K562 (cell line): ENCODE measurements at regions not wholly inside any gene's neighbourhood (a gene's known extent, or its start where the extent isn't known, plus 50 kb on each side); places are given as distances from the start of the nearest gene placed in this dataset.

Experiments
- ATAC-seq: fragments of 200-7000 bp; cut with Tn5 transposase; 3 replicates; pipeline ENCODE4 v1.9.1; 2020; ENCODE audit warnings: moderate library complexity
- BruUV-seq: library from RNA; stranded (reverse); fragments of 400-500 nt; replicated peaks from 2 replicates; lab custom pipeline; 2021; lab: Mats Ljungman, UMichigan
- CTCF ChIA-PET: fragments of 300-600 bp; formaldehyde crosslinking; extraction: SDS; loops from one replicate; lab custom pipeline; 2021; ENCODE audit warnings: low intra/inter-chr PET ratio; lab: Yijun Ruan, JAX
- POLR2A ChIA-PET: fragments of 300-600, 350-650 bp; sonication (Branson Sonifier 250); formaldehyde crosslinking; extraction: SDS; loops from one replicate; lab custom pipeline; 2021; ENCODE audit warnings: antibody characterized with exemption, inconsistent platforms; lab: Yijun Ruan, JAX
- DNase-seq, 4 experiments: peaks; one replicate each; pipeline versions ENCODE4 v3.0.0 to v3.0.0-alpha.2; 2011 to 2018; ENCODE audit warnings: low spot score in 3 of 4, mixed read lengths in 3 of 4; ENCODE audit errors: extremely low read depth in 1 of 4
- FAIRE-seq: peaks from 2 replicates; lab custom pipeline; 2011; peaks lifted over from hg19 to GRCh38; lab: Jason Lieb, UNC
- H2AFZ ChIP-seq: 2 replicates; pipeline ENCODE4 v1.6.0; 2011; ENCODE audit warnings: low read depth, low read length, control low read depth, inconsistent platforms
- H3K27ac ChIP-seq: fragments of 200-600 bp; 3 replicates; pipeline ENCODE4 v1.8.0; 2011; ENCODE audit warnings: low read depth, mild to moderate bottlenecking, control low read depth, inconsistent platforms, low read length, moderate library complexity, mixed read lengths; ENCODE audit errors: extremely low read depth
- H3K27me3 ChIP-seq, 2 experiments: fragments of 300-600 bp in 1 of 2; 2 replicates in 1 of 2; 3 replicates in 1 of 2; pipeline versions ENCODE4 v1.6.0 to v1.8.0; 2011; ENCODE audit warnings: inconsistent platforms in 2 of 2, low read length in 2 of 2, mild to moderate bottlenecking in 1 of 2, mixed read lengths in 1 of 2, moderate library complexity in 1 of 2; ENCODE audit not compliant: control insufficient read depth in 2 of 2, insufficient read depth in 2 of 2
- H3K36me3 ChIP-seq: fragments of 300-600 bp; 3 replicates; pipeline ENCODE4 v1.8.0; 2011; ENCODE audit warnings: mild to moderate bottlenecking, low read length, inconsistent platforms; ENCODE audit not compliant: control insufficient read depth, insufficient read depth
- H3K4me1 ChIP-seq, 2 experiments: fragments of 200-600 bp in 1 of 2; replicated peaks in 1 of 2; 2 replicates in 1 of 2; 3 replicates in 1 of 2; pipeline versions ENCODE4 v1.5.1 to v1.8.0; 2011; ENCODE audit warnings: inconsistent platforms in 2 of 2, low read length in 2 of 2, mild to moderate bottlenecking in 1 of 2, mixed read lengths in 1 of 2, moderate library complexity in 1 of 2; ENCODE audit not compliant: control insufficient read depth in 2 of 2, insufficient read depth in 2 of 2
- H3K4me2 ChIP-seq: 2 replicates; pipeline ENCODE4 v1.6.1; 2011; ENCODE audit warnings: low read length, control low read depth, inconsistent platforms, mixed read lengths; ENCODE audit not compliant: insufficient read depth
- H3K4me3 ChIP-seq: fragments of 200-600 bp; sonication (generic), shearing (Covaris generic); 2 replicates; pipeline ENCODE4 v1.5.1; 2016; ENCODE audit warnings: control low read depth, inconsistent platforms
- H3K79me2 ChIP-seq: fragments of 200-600 bp; 3 replicates; pipeline ENCODE4 v1.8.0; 2011; ENCODE audit warnings: low read length, inconsistent platforms; ENCODE audit not compliant: control insufficient read depth, insufficient read depth
- H3K9ac ChIP-seq, 2 experiments: 2 replicates each; pipeline versions ENCODE4 v1.6.0 to v1.6.1; 2011; ENCODE audit warnings: low read depth in 2 of 2, low read length in 2 of 2, control low read depth in 1 of 2, inconsistent platforms in 1 of 2, mild to moderate bottlenecking in 1 of 2, mixed read lengths in 1 of 2; ENCODE audit not compliant: insufficient read depth in 1 of 2
- H3K9me1 ChIP-seq: one replicate; pipeline ENCODE4 v1.6.0; 2011; ENCODE audit warnings: inconsistent platforms, mild to moderate bottlenecking, low read length, moderate library complexity; ENCODE audit not compliant: control insufficient read depth, insufficient read depth
- H3K9me3 ChIP-seq: replicated peaks from 2 replicates; pipeline ENCODE4 v1.5.1; 2011; ENCODE audit warnings: low read depth, low read length, inconsistent platforms; ENCODE audit not compliant: control insufficient read depth, insufficient read depth
- H4K20me1 ChIP-seq: replicated peaks from 2 replicates; pipeline ENCODE4 v1.6.1; 2011; ENCODE audit warnings: low read length, inconsistent platforms, mixed read lengths; ENCODE audit not compliant: control insufficient read depth, insufficient read depth
- ESRRA ChIP-seq: fragments of 450-650 bp; IDR thresholded peaks from 2 replicates; pipeline ENCODE4 v1.6.1; 2014; ENCODE audit warnings: low read depth, mild to moderate bottlenecking, moderate library complexity, borderline replicate concordance
- FOS ChIP-seq: IDR thresholded peaks from 3 replicates; pipeline ENCODE4 v1.6.1; 2011; ENCODE audit not compliant: insufficient read length; ENCODE audit errors: extremely low read depth
- FOXJ3 ChIP-seq: sonication (generic); formaldehyde crosslinking; IDR thresholded peaks from 2 replicates; pipeline ENCODE4 v1.4.0; 2020; ENCODE audit warnings: mild to moderate bottlenecking, missing genetic modification reagents
- MCM3 ChIP-seq: fragments of 450-650 bp; IDR thresholded peaks from 2 replicates; pipeline ENCODE4 v1.6.1; 2016
- MTA2 ChIP-seq: fragments of 450-650 bp; IDR thresholded peaks from 2 replicates; pipeline ENCODE4 v1.6.1; 2016; ENCODE audit warnings: low read depth
- PCBP1 ChIP-seq: fragments of 200-400 bp; formaldehyde crosslinking; IDR thresholded peaks from 2 replicates; pipeline ENCODE4 v1.6.1; 2018; ENCODE audit warnings: mild to moderate bottlenecking, low read depth, low read length; ENCODE audit not compliant: poor library complexity, severe bottlenecking
- PCBP2 ChIP-seq: fragments of 200-400 bp; formaldehyde crosslinking; IDR thresholded peaks from 2 replicates; pipeline ENCODE4 v1.6.1; 2018; ENCODE audit warnings: low read length, low read depth, mild to moderate bottlenecking, moderate library complexity; ENCODE audit not compliant: poor library complexity, severe bottlenecking
- POLR3G ChIP-seq: IDR thresholded peaks from 2 replicates; pipeline ENCODE4 v1.6.1; 2011; ENCODE audit not compliant: insufficient read length, insufficient replicate concordance; ENCODE audit errors: extremely low read depth
- SLC30A9 ChIP-seq: fragments of 250-450 bp; sonication (Bioruptor Pico); IDR thresholded peaks from 2 replicates; pipeline ENCODE4 v1.8.0; 2022; ENCODE audit warnings: mild to moderate bottlenecking, moderate library complexity
- XRCC3 ChIP-seq: fragments of 450-650 bp; IDR thresholded peaks from 2 replicates; pipeline ENCODE4 v1.6.1; 2017; ENCODE audit warnings: mild to moderate bottlenecking, moderate library complexity
- ZKSCAN1 ChIP-seq: fragments of 150-350 bp; IDR thresholded peaks from 2 replicates; pipeline ENCODE4 v1.6.1; 2016; ENCODE audit warnings: low read depth, low read length
- ZNF175 ChIP-seq: fragments of 200-800 bp; sonication (Bioruptor generic); IDR thresholded peaks from 2 replicates; pipeline ENCODE4 v1.6.1; 2016; ENCODE audit warnings: low read depth, mild to moderate bottlenecking, missing genetic modification characterization, missing compliant biosample characterization
- ZNF232 ChIP-seq: sonication (generic); formaldehyde crosslinking; IDR thresholded peaks from 2 replicates; pipeline ENCODE4 v1.8.0; 2022; ENCODE audit warnings: mild to moderate bottlenecking, missing genetic modification reagents
- ZNF274 ChIP-seq: IDR thresholded peaks from 2 replicates; pipeline ENCODE4 v1.6.1; 2011; ENCODE audit warnings: low read depth, mild to moderate bottlenecking, low read length, moderate library complexity, borderline replicate concordance
- ZNF408 ChIP-seq: fragments of 250-450 bp; sonication (Bioruptor Pico); IDR thresholded peaks from 2 replicates; pipeline ENCODE4 v1.4.0; 2020; ENCODE audit warnings: low read depth, mild to moderate bottlenecking, moderate library complexity
- WGBS: fragments of 100-300 bp; shearing (Covaris generic); methylation state at CpG from one replicate; pipeline ENCODE4 v1.1.6; 2016; ENCODE audit warnings: low coverage, mixed read lengths; ENCODE audit not compliant: insufficient coverage; ENCODE audit errors: missing lambda C conversion rate; 5-methylcytosine and 5-hydroxymethylcytosine counted together
- in situ Hi-C: fragments of 300-500 bp; cut with MboI; formaldehyde crosslinking; loops from 4 replicates; pipeline ENCODE4 v1.15.0; 2018; ENCODE audit warnings: inconsistent platforms, mixed read lengths
- intact Hi-C: fragments of 100-400 bp; cut with micrococcal nuclease; formaldehyde crosslinking; loops from 2 replicates; pipeline ENCODE4 v1.14.2; 2022
- TF ChIP-seq, protein P1 (sequence below): fragments of 250-450 bp; sonication (Bioruptor Pico); IDR thresholded peaks from 2 replicates; pipeline ENCODE4 v1.8.0; 2021; ENCODE audit warnings: borderline replicate concordance, mild to moderate bottlenecking, moderate library complexity; ENCODE audit not compliant: poor library complexity, severe bottlenecking
- TF ChIP-seq, protein P2 (sequence below): sonication (generic); formaldehyde crosslinking; IDR thresholded peaks from 2 replicates; pipeline ENCODE4 v1.8.1; 2023; ENCODE audit warnings: mild to moderate bottlenecking, missing genetic modification reagents, moderate library complexity

DNA sequence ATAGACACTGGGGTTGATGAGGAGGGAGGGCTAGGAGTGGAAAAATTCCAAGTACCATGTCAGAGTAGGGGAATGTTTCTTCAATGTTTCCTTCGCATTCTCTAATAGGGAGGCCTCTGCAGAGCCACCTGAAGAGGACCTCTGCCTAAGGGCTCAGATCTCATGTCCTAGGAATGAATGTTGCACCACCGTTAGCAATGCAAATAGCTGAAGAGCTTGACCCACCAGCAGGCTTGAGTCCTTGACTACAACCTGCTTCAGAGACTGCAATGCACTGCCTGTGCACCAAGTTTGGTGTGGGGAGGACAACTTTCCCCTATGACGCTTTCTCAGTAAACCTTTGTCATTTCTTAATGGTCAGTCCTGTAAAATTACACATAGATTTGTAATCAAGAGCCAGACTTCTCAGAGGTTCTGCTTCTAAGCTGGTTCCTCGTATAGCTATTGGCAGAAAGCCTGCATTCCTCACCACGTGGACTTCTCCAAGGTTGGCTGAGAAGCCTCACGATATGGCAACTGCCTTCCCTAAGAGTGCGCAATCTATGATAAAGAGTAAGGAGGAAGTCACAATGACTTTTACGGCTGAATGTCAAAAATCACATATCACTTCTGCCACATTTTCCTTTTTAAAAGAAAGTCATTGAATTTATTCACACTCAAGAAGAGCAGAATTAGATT is 600.7 kb upstream of the PTGER4 start:
- 1% methylated on average over 8 of the region's 8 CpGs for WGBS
- intact Hi-C loops, result no loop called here

DNA sequence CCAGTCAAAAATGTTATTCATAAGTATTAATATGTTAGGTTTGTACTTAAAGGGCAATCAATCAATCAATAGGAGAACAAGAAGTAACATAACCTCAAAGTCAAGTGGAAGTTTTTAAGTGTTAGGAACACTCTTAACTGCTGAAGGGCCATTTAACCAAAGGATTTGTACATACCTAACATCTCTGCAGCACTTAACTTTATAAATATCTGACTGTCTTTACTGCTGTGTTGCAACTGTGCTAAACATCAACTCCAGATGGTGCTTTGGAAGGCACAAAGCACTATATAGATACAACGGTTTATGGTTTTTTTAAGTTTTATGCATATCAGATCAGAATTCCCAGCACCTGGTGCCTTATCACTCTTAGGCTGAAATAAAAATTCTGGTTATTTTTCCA is 604.9 kb upstream of the PTGER4 start:
- in situ Hi-C loops, result no loop called here
- TF ChIP-seq ESRRA (no peak), PCBP1 (no peak), SLC30A9 (CRISPR knock-in tag) (no peak), ZNF408 (CRISPR knock-in tag) (no peak), ZNF274 (no peak), MTA2 (no peak), POLR3G (no peak), FOS (no peak), ZNF175 (CRISPR knock-in tag) (no peak), XRCC3 (no peak), PCBP2 (no peak), ZKSCAN1 (no peak), FOXJ3 (CRISPR knock-in tag) (no peak)
- TF ChIP-seq, protein P1, sequence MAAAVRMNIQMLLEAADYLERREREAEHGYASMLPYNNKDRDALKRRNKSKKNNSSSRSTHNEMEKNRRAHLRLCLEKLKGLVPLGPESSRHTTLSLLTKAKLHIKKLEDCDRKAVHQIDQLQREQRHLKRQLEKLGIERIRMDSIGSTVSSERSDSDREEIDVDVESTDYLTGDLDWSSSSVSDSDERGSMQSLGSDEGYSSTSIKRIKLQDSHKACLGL (CRISPR knock-in tag), result no peak
- TF ChIP-seq, protein P2, sequence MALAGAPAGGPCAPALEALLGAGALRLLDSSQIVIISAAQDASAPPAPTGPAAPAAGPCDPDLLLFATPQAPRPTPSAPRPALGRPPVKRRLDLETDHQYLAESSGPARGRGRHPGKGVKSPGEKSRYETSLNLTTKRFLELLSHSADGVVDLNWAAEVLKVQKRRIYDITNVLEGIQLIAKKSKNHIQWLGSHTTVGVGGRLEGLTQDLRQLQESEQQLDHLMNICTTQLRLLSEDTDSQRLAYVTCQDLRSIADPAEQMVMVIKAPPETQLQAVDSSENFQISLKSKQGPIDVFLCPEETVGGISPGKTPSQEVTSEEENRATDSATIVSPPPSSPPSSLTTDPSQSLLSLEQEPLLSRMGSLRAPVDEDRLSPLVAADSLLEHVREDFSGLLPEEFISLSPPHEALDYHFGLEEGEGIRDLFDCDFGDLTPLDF (CRISPR knock-in tag), result no peak

More for the DNA sequence above, 600.7 kb upstream of the PTGER4 start:
- Histone ChIP-seq H3K4me3 (no peak overlapping the region), H4K20me1 (no peaks in the 10 kb centered on the region), H3K9me1 (no peaks in the 10 kb centered on the region), H3K4me1 (no peaks in the 10 kb centered on the region), H2AFZ (no peak overlapping the region), H3K4me2 (no peak overlapping the region), H3K9me3 (peaks cover 2% of the 10 kb centered on the region; the same call in 1 of the 2 replicates), H3K36me3 (no peaks in the 10 kb centered on the region), H3K27me3 (no peaks in the 10 kb centered on the region), H3K79me2 (no peaks in the 10 kb centered on the region), H3K27ac (no peak overlapping the region), H3K9ac (no peak overlapping the region)
- BruUV-seq, result no TSS peak
- ATAC-seq (no peak), FAIRE-seq (no peak), DNase-seq (no peak)
- POLR2A ChIA-PET, result no interaction called here
- TF ChIP-seq MCM3, result no peak
- no peak for TF ChIP-seq ZNF232 (CRISPR knock-in tag)
- CTCF ChIA-PET, result no interaction called here
- in situ Hi-C loops, result no loop called here

More for the DNA sequence above, 604.9 kb upstream of the PTGER4 start:
- no peaks in the 10 kb centered on the region for H3K4me1 ChIP-seq
- FAIRE-seq (no peak), DNase-seq (no peak), ATAC-seq (no peak)
- H3K79me2 ChIP-seq, result no peaks in the 10 kb centered on the region
- H3K4me2 ChIP-seq, result no peak overlapping the region
- H4K20me1 ChIP-seq, result no peaks in the 10 kb centered on the region
- H3K9me3 ChIP-seq, result 0 out of 2 replicates have a peak, but pooled peaks cover 1% of the 10 kb centered on the region
- no peaks in the 10 kb centered on the region for H3K27me3 ChIP-seq
- no peak overlapping the region for H3K9ac ChIP-seq
- H2AFZ ChIP-seq, result no peak overlapping the region
- H3K9me1 ChIP-seq, result no peaks in the 10 kb centered on the region
- H3K36me3 ChIP-seq, result no peaks in the 10 kb centered on the region
- H3K4me3 ChIP-seq, result no peak overlapping the region
- no peak overlapping the region for H3K27ac ChIP-seq
- BruUV-seq, result no TSS peak
- CTCF ChIA-PET, result no interaction called here
- intact Hi-C loops, result no loop called here
- POLR2A ChIA-PET, result no interaction called here
- 6% methylated on average over 1 of the region's 1 CpG for WGBS
